Heart left ventricle (tissue), 16 donors: ENCODE measurements at regions not wholly inside any gene's neighbourhood (a gene's known extent, or its start where the extent isn't known, plus 50 kb on each side); places are given as distances from the start of the nearest gene placed in this dataset.

Experiments
- ATAC-seq, 4 donors: fragments of 200-7000 bp; cut with Tn5 transposase; one replicate each; pipeline ENCODE4 v1.9.1; 2020 to 2022; ENCODE audit warnings: moderate library complexity in 4 of 4, mild to moderate bottlenecking in 3 of 4, moderate number of reproducible peaks in 1 of 4
- DNase-seq, 5 donors: peaks; one replicate each; pipeline ENCODE4 v3.0.0-alpha.2; 2020
- H3K27ac ChIP-seq, 12 donors: fragments of 200-600 bp; sonication (generic) in 4 of 12; one replicate each; pipeline versions ENCODE4 v1.5.0 to v1.8.0; 2016 to 2022; ENCODE audit warnings: mild to moderate bottlenecking in 2 of 12
- H3K27me3 ChIP-seq, 9 donors: fragments of 200-600 bp; sonication (generic) in 2 of 9; one replicate each; pipeline versions ENCODE4 v1.5.1 to v1.8.0; 2016 to 2022; ENCODE audit warnings: mild to moderate bottlenecking in 3 of 9
- H3K36me3 ChIP-seq, 9 donors: fragments of 200-600 bp; sonication (generic) in 2 of 9; one replicate each; pipeline versions ENCODE4 v1.5.0 to v1.8.0; 2018 to 2022; ENCODE audit warnings: mild to moderate bottlenecking in 2 of 9
- H3K4me1 ChIP-seq, 12 donors: fragments of 200-600 bp; sonication (generic) in 4 of 12; one replicate each; pipeline versions ENCODE4 v1.5.0 to v1.8.0; 2016 to 2022; ENCODE audit warnings: mild to moderate bottlenecking in 3 of 12
- H3K4me3 ChIP-seq, 12 donors: fragments of 200-600 bp; sonication (generic) in 4 of 12; one replicate each; pipeline versions ENCODE4 v1.5.0 to v1.8.0; 2017 to 2022; ENCODE audit warnings: mild to moderate bottlenecking in 9 of 12, moderate library complexity in 4 of 12
- H3K9me3 ChIP-seq, 12 donors: fragments of 200-600 bp; sonication (generic) in 4 of 12; one replicate each; pipeline versions ENCODE4 v1.5.0 to v1.8.0; 2016 to 2022; ENCODE audit warnings: mild to moderate bottlenecking in 1 of 12
- CTCF ChIP-seq, 12 donors: fragments of 200-600 bp; sonication (generic) in 4 of 12; IDR thresholded peaks; one replicate each; pipeline versions ENCODE4 v1.5.0 to v1.8.0; 2018 to 2022; ENCODE audit warnings: antibody characterized with exemption in 12 of 12, mild to moderate bottlenecking in 5 of 12
- POLR2A ChIP-seq, 2 donors: fragments of 450-650 bp; IDR thresholded peaks; one replicate each; pipeline ENCODE4 v1.6.1; 2017; ENCODE audit warnings: antibody characterized with exemption in 2 of 2, mild to moderate bottlenecking in 2 of 2, moderate library complexity in 2 of 2
- WGBS, 4 donors: extraction: QIAGEN DNeasy Blood & Tissue Kit in 2 of 4; methylation state at CpG; one replicate each; pipeline versions ENCODE4 v1.1.5 to v1.1.7; 2013 to 2018; 5-methylcytosine and 5-hydroxymethylcytosine counted together
- intact Hi-C, 10 donors: fragments of 100-400 bp; cut with DNase I; formaldehyde crosslinking; loops; one replicate each; pipeline versions ENCODE4 v1.11.1 to v1.14.2; 2022
- donor health status: ischemic (EF 13 %, LVEDD 7.1; RV severe dilation, severe dysfunction).
- donor health status: healthy with polysubstance abuse.
- donor health status: DM: no; HTN: yes; CAD: no.
- donor health status: DM: no; HTN: no; CAD: no.
- donor health status: ischemic (EF 25% LVEDD 6.9; RV normal size, moderate dysfunction).
- donor health status: ischemic (EF 25% LVEDD 5.7; RV mildly dilated, moderate dysfunction).
- donor health status: healthy.
- donor health status: DM: yes; HTN: yes; CAD: no.
- donor health status: ischemic (EF 35%, LVEDD 5.7; RV mildly dilated, moderate dysfunction).
- donor health status: nonischemic (EF 11% LVEDD 7.7; RV severe dilation, severe dysfunction).
- donor health status: DM: yes; HTN: yes; CAD: no.
- donor health status: PGD.
- donor health status: ischemic (EF 29% LVEDD 5.4; RV normal size, mild dysfunction).
- donor health status: nonischemic (EF 23%, LVEDD 6.1; RV moderate dilation, normal function).

- no peak for TF ChIP-seq POLR2A (IDR thresholded peaks at IDR 0.05)
- TF ChIP-seq CTCF (IDR thresholded peaks at IDR 0.05), result no peak
- no peak for DNase-seq
- ATAC-seq, result no peak
- intact Hi-C loops, result no loop called here
- Histone ChIP-seq H3K4me1 (peaks cover 0 to 21% (median 3%) of the 10 kb centered on the region in 12 donors), H3K27me3 (peaks cover 0 to 9% (median 0%) of the 10 kb centered on the region in 9 donors), H3K9me3 (no peaks in the 10 kb centered on the region), H3K36me3 (no peaks in the 10 kb centered on the region), H3K27ac (no peak overlapping the region), H3K4me3 (no peak overlapping the region)
- 78 to 90% (median 88%) methylated on average over 7 of the region's 7 CpGs for WGBS, 4 donors
These were observed 210.2 kb downstream of the TSN start for GRCh38 chr2:121965661-121966060.

- Histone ChIP-seq H3K4me3 (no peak overlapping the region), H3K4me1 (peaks cover 0 to 25% (median 3%) of the 10 kb centered on the region in 12 donors), H3K9me3 (no peaks in the 10 kb centered on the region), H3K36me3 (no peaks in the 10 kb centered on the region), H3K27ac (no peak overlapping the region), H3K27me3 (peaks cover 0 to 9% (median 0%) of the 10 kb centered on the region in 9 donors)
- intact Hi-C loops, result no loop called here
- DNase-seq (no peak), ATAC-seq (no peak)
- TF ChIP-seq POLR2A (IDR thresholded peaks at IDR 0.05), result no peak
- TF ChIP-seq CTCF (IDR thresholded peaks at IDR 0.05), result no peak
- 77 to 87% (median 83%) methylated on average over 3 of the region's 3 CpGs for WGBS, 4 donors
These were observed 211.2 kb downstream of the TSN start for GRCh38 chr2:121966663-121967062.

- Histone ChIP-seq H3K4me3 (peak overlapping the region in 2 of 12 donors; percentile 8 to 24), H3K27ac (peak overlapping the region; percentile 57 to 80 (median 70)), H3K4me1 (peaks cover 0 to 25% (median 3%) of the 10 kb centered on the region in 12 donors), H3K36me3 (no peaks in the 10 kb centered on the region), H3K9me3 (no peaks in the 10 kb centered on the region), H3K27me3 (peaks cover 0 to 6% (median 0%) of the 10 kb centered on the region in 9 donors)
- 45 to 51% (median 49%) methylated on average over 5 of the region's 5 CpGs for WGBS, 4 donors
- intact Hi-C loops, result no loop called here
- ATAC-seq (peak; percentile 82 to 91 (median 88)), DNase-seq (peak in 3 of 5 donors; percentile 40 to 60 (median 41))
- no peak for TF ChIP-seq CTCF (IDR thresholded peaks at IDR 0.05)
- no peak for TF ChIP-seq POLR2A (IDR thresholded peaks at IDR 0.05)
These were observed 213.7 kb downstream of the TSN start for GRCh38 chr2:121969166-121969565.

- peak in 3 of 4 donors; percentile 15 to 38 (median 26) for ATAC-seq
- H3K4me3 ChIP-seq, result peak overlapping the region in 2 of 12 donors; percentile 8 to 24
These were observed 214.6 kb downstream of the TSN start for GRCh38 chr2:121969766-121970639.

More at GRCh38 chr2:121969766-121970639, 214.6 kb downstream of the TSN start:
- WGBS, 4 donors, result 50 to 67% (median 55%) methylated on average over 8 of the region's 8 CpGs
- TF ChIP-seq CTCF (IDR thresholded peaks at IDR 0.05) (no peak), POLR2A (IDR thresholded peaks at IDR 0.05) (no peak)
- intact Hi-C loops, result loop anchor here in 2 of 10 donors (5.0 to 10.0 kb wide), 2 partner anchors 477 to 485 kb away; no protein-coding TSS in a partner anchor
- Histone ChIP-seq H3K27me3 (peaks cover 0 to 6% (median 0%) of the 10 kb centered on the region in 9 donors), H3K9me3 (no peaks in the 10 kb centered on the region), H3K27ac (peak overlapping the region; percentile 12 to 80 (median 70)), H3K4me1 (peaks cover 0 to 28% (median 5%) of the 10 kb centered on the region in 12 donors), H3K36me3 (no peaks in the 10 kb centered on the region)
- no peak for DNase-seq
